Kidney epithelial cell (primary cell): ENCODE measurements at regions not wholly inside any gene's neighbourhood (a gene's known extent, or its start where the extent isn't known, plus 50 kb on each side); places are given as distances from the start of the nearest gene placed in this dataset.

Experiments used
- DNase-seq: peaks from one replicate; pipeline ENCODE4 v3.0.0-alpha.2; 2010; ENCODE audit warnings: low read depth
- H3K27me3 ChIP-seq: 2 replicates; pipeline ENCODE4 v1.6.0; 2011; ENCODE audit warnings: low read length; ENCODE audit not compliant: control insufficient read depth, insufficient read depth
- H3K36me3 ChIP-seq: 2 replicates; pipeline ENCODE4 v1.5.1; 2011; ENCODE audit warnings: low read length; ENCODE audit not compliant: control insufficient read depth, insufficient read depth
- H3K4me3 ChIP-seq: 2 replicates; pipeline ENCODE4 v1.5.1; 2011; ENCODE audit warnings: low read depth, mild to moderate bottlenecking, control low read depth, low read length
- CTCF ChIP-seq: IDR thresholded peaks from 2 replicates; pipeline ENCODE4 v1.5.1; 2011; ENCODE audit warnings: mild to moderate bottlenecking, moderate library complexity, low read length, control low read depth, inconsistent platforms; ENCODE audit not compliant: insufficient read depth, poor library complexity, severe bottlenecking

- Histone ChIP-seq H3K27me3 (no peaks in the 10 kb centered on the region), H3K4me3 (no peak overlapping the region), H3K36me3 (no peaks in the 10 kb centered on the region)
- no peak for DNase-seq
- TF ChIP-seq CTCF, result no peak
These were observed 687.8 kb downstream of the COL12A1 start for GRCh38 chr6:74518035-74518434.

GRCh38 chr6:74510878-74511277 is 695.0 kb downstream of the COL12A1 start:
- no peaks in the 10 kb centered on the region for H3K27me3 ChIP-seq
- TF ChIP-seq CTCF, result no peak
- no peak for DNase-seq
- no peak overlapping the region for H3K4me3 ChIP-seq
- no peaks in the 10 kb centered on the region for H3K36me3 ChIP-seq

GRCh38 chr6:74507649-74508048 is 698.2 kb downstream of the COL12A1 start:
- Histone ChIP-seq H3K4me3 (no peak overlapping the region), H3K36me3 (no peaks in the 10 kb centered on the region), H3K27me3 (no peaks in the 10 kb centered on the region)
- no peak for TF ChIP-seq CTCF
- no peak for DNase-seq

GRCh38 chr6:74505391-74505790 is 700.5 kb downstream of the COL12A1 start:
- H3K27me3 ChIP-seq, result no peaks in the 10 kb centered on the region
- H3K36me3 ChIP-seq, result no peaks in the 10 kb centered on the region
- no peak for DNase-seq
- no peak for TF ChIP-seq CTCF
- no peak overlapping the region for H3K4me3 ChIP-seq

- no peak for TF ChIP-seq CTCF
- Histone ChIP-seq H3K4me3 (no peak overlapping the region), H3K27me3 (no peaks in the 10 kb centered on the region), H3K36me3 (no peaks in the 10 kb centered on the region)
- DNase-seq, result no peak
These were observed 700.9 kb downstream of the COL12A1 start for GRCh38 chr6:74504941-74505340.

GRCh38 chr6:74492587-74492986 is 713.3 kb downstream of the COL12A1 start:
- no peak for DNase-seq
- no peak for TF ChIP-seq CTCF
- H3K36me3 ChIP-seq, result no peaks in the 10 kb centered on the region
- H3K4me3 ChIP-seq, result no peak overlapping the region
- no peaks in the 10 kb centered on the region for H3K27me3 ChIP-seq
